Liver (tissue), 8 donors: ENCODE measurements at regions not wholly inside any gene's neighbourhood (a gene's known extent, or its start where the extent isn't known, plus 50 kb on each side); places are given as distances from the start of the nearest gene placed in this dataset.

Experiments used
- DNase-seq: peaks from one replicate; pipeline ENCODE4 v3.0.0-alpha.2; 2017; ENCODE audit warnings: low spot score
- H3K27ac ChIP-seq, 2 donors: one replicate each; pipeline ENCODE4 v1.7.0; 2013; ENCODE audit warnings: inconsistent platforms in 2 of 2, low read length in 2 of 2, control low read depth in 1 of 2, low read depth in 1 of 2, mild to moderate bottlenecking in 1 of 2
- H3K27me3 ChIP-seq, 4 donors: one replicate each; pipeline versions ENCODE4 v1.6.1 to v1.7.0; 2013; ENCODE audit warnings: low read length in 3 of 4, inconsistent platforms in 1 of 4, mild to moderate bottlenecking in 1 of 4, moderate library complexity in 1 of 4; ENCODE audit not compliant: control insufficient read depth in 4 of 4, insufficient read depth in 4 of 4
- H3K36me3 ChIP-seq, 4 donors: one replicate each; pipeline versions ENCODE4 v1.6.1 to v1.7.0; 2013; ENCODE audit warnings: low read length in 3 of 4, mild to moderate bottlenecking in 3 of 4, low read depth in 1 of 4, moderate library complexity in 1 of 4; ENCODE audit not compliant: control insufficient read depth in 4 of 4, insufficient read depth in 3 of 4
- H3K4me1 ChIP-seq, 4 donors: one replicate each; pipeline versions ENCODE4 v1.6.1 to v1.7.0; 2013; ENCODE audit warnings: low read length in 3 of 4, mild to moderate bottlenecking in 3 of 4, moderate library complexity in 1 of 4; ENCODE audit not compliant: control insufficient read depth in 4 of 4, insufficient read depth in 4 of 4
- H3K4me3 ChIP-seq, 3 donors: one replicate each; pipeline versions ENCODE4 v1.6.1 to v1.7.0; 2013; ENCODE audit warnings: low read length in 3 of 3, control low read depth in 1 of 3, low read depth in 1 of 3, mild to moderate bottlenecking in 1 of 3
- H3K9ac ChIP-seq, 2 donors: one replicate each; pipeline ENCODE4 v1.7.0; 2013; ENCODE audit warnings: low read length in 2 of 2, mild to moderate bottlenecking in 2 of 2, moderate library complexity in 2 of 2, control low read depth in 1 of 2, low read depth in 1 of 2
- H3K9me3 ChIP-seq, 4 donors: one replicate each; pipeline versions ENCODE4 v1.6.1 to v1.7.0; 2013; ENCODE audit warnings: low read length in 3 of 4; ENCODE audit not compliant: control insufficient read depth in 4 of 4
- EGR1 ChIP-seq, 2 donors: IDR thresholded peaks; 2 replicates each; pipeline ENCODE4 v1.6.1; 2016 to 2018; ENCODE audit warnings: antibody characterized with exemption in 2 of 2, low read depth in 2 of 2
- FOXA1 ChIP-seq: IDR thresholded peaks from 2 replicates; pipeline ENCODE4 v1.6.1; 2016; ENCODE audit warnings: antibody characterized with exemption
- FOXA2 ChIP-seq: IDR thresholded peaks from 2 replicates; pipeline ENCODE4 v1.6.1; 2016; ENCODE audit warnings: antibody characterized with exemption
- GABPA ChIP-seq, 2 donors: IDR thresholded peaks in 1 of 2; conservative IDR thresholded peaks in 1 of 2; 2 replicates each; pipeline ENCODE4 v1.6.1; 2016; ENCODE audit warnings: antibody characterized with exemption in 2 of 2, mild to moderate bottlenecking in 1 of 2, moderate library complexity in 1 of 2
- HNF4A ChIP-seq, 2 donors: conservative IDR thresholded peaks; 2 replicates each; pipeline ENCODE4 v1.6.1; 2016; ENCODE audit warnings: antibody characterized with exemption in 2 of 2, mild to moderate bottlenecking in 2 of 2
- HNF4G ChIP-seq: IDR thresholded peaks from 2 replicates; pipeline ENCODE4 v1.6.1; 2016; ENCODE audit warnings: antibody characterized with exemption
- JUND ChIP-seq, 2 donors: IDR thresholded peaks; 2 replicates each; pipeline ENCODE4 v1.6.1; 2016; ENCODE audit warnings: antibody characterized with exemption in 2 of 2
- NR2F2 ChIP-seq: IDR thresholded peaks from 2 replicates; pipeline ENCODE4 v1.6.1; 2016; ENCODE audit warnings: antibody characterized with exemption
- RAD21 ChIP-seq, 2 donors: IDR thresholded peaks; 2 replicates each; pipeline ENCODE4 v1.6.1; 2016; ENCODE audit warnings: antibody characterized with exemption in 2 of 2, mild to moderate bottlenecking in 2 of 2
- RXRA ChIP-seq, 2 donors: IDR thresholded peaks; 2 replicates each; pipeline ENCODE4 v1.6.1; 2017 to 2018; ENCODE audit warnings: antibody characterized with exemption in 2 of 2, mild to moderate bottlenecking in 1 of 2
- SP1 ChIP-seq: IDR thresholded peaks from 2 replicates; pipeline ENCODE4 v1.6.1; 2018; ENCODE audit warnings: antibody characterized with exemption, mild to moderate bottlenecking
- TAF1 ChIP-seq: conservative IDR thresholded peaks from 2 replicates; pipeline ENCODE4 v1.6.1; 2016; ENCODE audit warnings: antibody characterized with exemption, mild to moderate bottlenecking
- YY1 ChIP-seq: IDR thresholded peaks from 2 replicates; pipeline ENCODE4 v1.6.1; 2016; ENCODE audit warnings: antibody characterized with exemption, mild to moderate bottlenecking
- WGBS: extraction: QIAGEN DNeasy Blood & Tissue Kit; methylation state at CpG from one replicate; pipeline ENCODE4 v1.1.7; 2013; 5-methylcytosine and 5-hydroxymethylcytosine counted together
- TF ChIP-seq, protein P1 (sequence below): fragments of 150-350 bp; IDR thresholded peaks from 2 replicates; pipeline ENCODE4 v1.5.1; 2017; ENCODE audit warnings: improper control_type of control experiment, low read depth, low read length; ENCODE audit not compliant: missing input control
- TF ChIP-seq, protein P2 (sequence below): IDR thresholded peaks from 2 replicates; pipeline ENCODE4 v1.6.1; 2016; ENCODE audit warnings: antibody characterized with exemption
- TF ChIP-seq, protein P3 (sequence below): IDR thresholded peaks from 2 replicates; pipeline ENCODE4 v1.6.1; 2016; ENCODE audit warnings: antibody characterized with exemption, mild to moderate bottlenecking
- TF ChIP-seq, protein P4 (sequence below): IDR thresholded peaks from 2 replicates; pipeline ENCODE4 v1.6.1; 2016; ENCODE audit warnings: antibody characterized with exemption
- TF ChIP-seq, protein P5 (sequence below): IDR thresholded peaks from 2 replicates; pipeline ENCODE4 v1.6.1; 2016; ENCODE audit warnings: antibody characterized with exemption
- donor health status: healthy.
- donor health status: healthy.
- donor health status: healthy.
- donor health status: healthy.
- donor health status: healthy.

DNA sequence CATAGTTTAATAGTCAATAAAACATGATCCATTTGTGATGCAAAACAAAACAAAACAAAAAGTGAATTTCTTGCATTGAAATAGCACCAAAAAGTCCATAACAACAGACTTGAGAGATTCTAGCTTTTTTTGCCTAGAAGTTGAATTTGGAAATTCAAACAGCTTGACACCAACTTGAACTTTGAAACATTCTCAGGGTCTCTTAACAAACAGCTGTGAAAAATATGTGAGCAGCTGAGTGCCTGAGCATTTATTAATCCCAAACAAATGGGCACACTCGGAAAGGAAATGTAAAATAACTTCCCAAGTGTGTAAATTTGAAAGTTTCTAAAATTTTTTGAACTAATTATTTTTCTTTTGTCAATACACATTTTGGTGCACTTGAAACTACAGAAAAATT, 56.0 kb upstream of the HMHB1 start:
- Histone ChIP-seq H3K9ac (no peak overlapping the region), H3K4me1 (no peaks in the 10 kb centered on the region), H3K9me3 (no peaks in the 10 kb centered on the region), H3K27me3 (no peaks in the 10 kb centered on the region), H3K4me3 (no peak overlapping the region), H3K36me3 (no peaks in the 10 kb centered on the region), H3K27ac (no peak overlapping the region)
- 63% methylated on average over 1 of the region's 1 CpG for WGBS
- DNase-seq: no peak
- TF ChIP-seq HNF4G (no peak), JUND (IDR thresholded peaks at IDR 0.05) (no peak), TAF1 (no peak), NR2F2 (no peak), RXRA (IDR thresholded peaks at IDR 0.05) (no peak), FOXA2 (no peak), SP1 (no peak), YY1 (no peak), EGR1 (IDR thresholded peaks at IDR 0.05; ENCODE audit: low read depth in 2 of 2) (no peak), FOXA1 (no peak), HNF4A (conservative IDR thresholded peaks at IDR 0.05) (no peak), RAD21 (IDR thresholded peaks at IDR 0.05) (no peak), GABPA (IDR thresholded peaks at IDR 0.05 in 1 of 2, conservative IDR thresholded peaks at IDR 0.05 in 1 of 2) (no peak)
- TF ChIP-seq, protein P1, sequence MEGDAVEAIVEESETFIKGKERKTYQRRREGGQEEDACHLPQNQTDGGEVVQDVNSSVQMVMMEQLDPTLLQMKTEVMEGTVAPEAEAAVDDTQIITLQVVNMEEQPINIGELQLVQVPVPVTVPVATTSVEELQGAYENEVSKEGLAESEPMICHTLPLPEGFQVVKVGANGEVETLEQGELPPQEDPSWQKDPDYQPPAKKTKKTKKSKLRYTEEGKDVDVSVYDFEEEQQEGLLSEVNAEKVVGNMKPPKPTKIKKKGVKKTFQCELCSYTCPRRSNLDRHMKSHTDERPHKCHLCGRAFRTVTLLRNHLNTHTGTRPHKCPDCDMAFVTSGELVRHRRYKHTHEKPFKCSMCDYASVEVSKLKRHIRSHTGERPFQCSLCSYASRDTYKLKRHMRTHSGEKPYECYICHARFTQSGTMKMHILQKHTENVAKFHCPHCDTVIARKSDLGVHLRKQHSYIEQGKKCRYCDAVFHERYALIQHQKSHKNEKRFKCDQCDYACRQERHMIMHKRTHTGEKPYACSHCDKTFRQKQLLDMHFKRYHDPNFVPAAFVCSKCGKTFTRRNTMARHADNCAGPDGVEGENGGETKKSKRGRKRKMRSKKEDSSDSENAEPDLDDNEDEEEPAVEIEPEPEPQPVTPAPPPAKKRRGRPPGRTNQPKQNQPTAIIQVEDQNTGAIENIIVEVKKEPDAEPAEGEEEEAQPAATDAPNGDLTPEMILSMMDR: no peak
- TF ChIP-seq, protein P2, sequence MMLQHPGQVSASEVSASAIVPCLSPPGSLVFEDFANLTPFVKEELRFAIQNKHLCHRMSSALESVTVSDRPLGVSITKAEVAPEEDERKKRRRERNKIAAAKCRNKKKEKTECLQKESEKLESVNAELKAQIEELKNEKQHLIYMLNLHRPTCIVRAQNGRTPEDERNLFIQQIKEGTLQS: no peak
- TF ChIP-seq, protein P3, sequence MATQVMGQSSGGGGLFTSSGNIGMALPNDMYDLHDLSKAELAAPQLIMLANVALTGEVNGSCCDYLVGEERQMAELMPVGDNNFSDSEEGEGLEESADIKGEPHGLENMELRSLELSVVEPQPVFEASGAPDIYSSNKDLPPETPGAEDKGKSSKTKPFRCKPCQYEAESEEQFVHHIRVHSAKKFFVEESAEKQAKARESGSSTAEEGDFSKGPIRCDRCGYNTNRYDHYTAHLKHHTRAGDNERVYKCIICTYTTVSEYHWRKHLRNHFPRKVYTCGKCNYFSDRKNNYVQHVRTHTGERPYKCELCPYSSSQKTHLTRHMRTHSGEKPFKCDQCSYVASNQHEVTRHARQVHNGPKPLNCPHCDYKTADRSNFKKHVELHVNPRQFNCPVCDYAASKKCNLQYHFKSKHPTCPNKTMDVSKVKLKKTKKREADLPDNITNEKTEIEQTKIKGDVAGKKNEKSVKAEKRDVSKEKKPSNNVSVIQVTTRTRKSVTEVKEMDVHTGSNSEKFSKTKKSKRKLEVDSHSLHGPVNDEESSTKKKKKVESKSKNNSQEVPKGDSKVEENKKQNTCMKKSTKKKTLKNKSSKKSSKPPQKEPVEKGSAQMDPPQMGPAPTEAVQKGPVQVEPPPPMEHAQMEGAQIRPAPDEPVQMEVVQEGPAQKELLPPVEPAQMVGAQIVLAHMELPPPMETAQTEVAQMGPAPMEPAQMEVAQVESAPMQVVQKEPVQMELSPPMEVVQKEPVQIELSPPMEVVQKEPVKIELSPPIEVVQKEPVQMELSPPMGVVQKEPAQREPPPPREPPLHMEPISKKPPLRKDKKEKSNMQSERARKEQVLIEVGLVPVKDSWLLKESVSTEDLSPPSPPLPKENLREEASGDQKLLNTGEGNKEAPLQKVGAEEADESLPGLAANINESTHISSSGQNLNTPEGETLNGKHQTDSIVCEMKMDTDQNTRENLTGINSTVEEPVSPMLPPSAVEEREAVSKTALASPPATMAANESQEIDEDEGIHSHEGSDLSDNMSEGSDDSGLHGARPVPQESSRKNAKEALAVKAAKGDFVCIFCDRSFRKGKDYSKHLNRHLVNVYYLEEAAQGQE: no peak
- TF ChIP-seq, protein P4, sequence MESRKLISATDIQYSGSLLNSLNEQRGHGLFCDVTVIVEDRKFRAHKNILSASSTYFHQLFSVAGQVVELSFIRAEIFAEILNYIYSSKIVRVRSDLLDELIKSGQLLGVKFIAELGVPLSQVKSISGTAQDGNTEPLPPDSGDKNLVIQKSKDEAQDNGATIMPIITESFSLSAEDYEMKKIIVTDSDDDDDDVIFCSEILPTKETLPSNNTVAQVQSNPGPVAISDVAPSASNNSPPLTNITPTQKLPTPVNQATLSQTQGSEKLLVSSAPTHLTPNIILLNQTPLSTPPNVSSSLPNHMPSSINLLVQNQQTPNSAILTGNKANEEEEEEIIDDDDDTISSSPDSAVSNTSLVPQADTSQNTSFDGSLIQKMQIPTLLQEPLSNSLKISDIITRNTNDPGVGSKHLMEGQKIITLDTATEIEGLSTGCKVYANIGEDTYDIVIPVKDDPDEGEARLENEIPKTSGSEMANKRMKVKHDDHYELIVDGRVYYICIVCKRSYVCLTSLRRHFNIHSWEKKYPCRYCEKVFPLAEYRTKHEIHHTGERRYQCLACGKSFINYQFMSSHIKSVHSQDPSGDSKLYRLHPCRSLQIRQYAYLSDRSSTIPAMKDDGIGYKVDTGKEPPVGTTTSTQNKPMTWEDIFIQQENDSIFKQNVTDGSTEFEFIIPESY: no peak
- TF ChIP-seq, protein P5, sequence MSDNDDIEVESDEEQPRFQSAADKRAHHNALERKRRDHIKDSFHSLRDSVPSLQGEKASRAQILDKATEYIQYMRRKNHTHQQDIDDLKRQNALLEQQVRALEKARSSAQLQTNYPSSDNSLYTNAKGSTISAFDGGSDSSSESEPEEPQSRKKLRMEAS: no peak
